GM12878 (cell line): ENCODE measurements at regions not wholly inside any gene's neighbourhood (a gene's known extent, or its start where the extent isn't known, plus 50 kb on each side); places are given as distances from the start of the nearest gene placed in this dataset.

Experiments
- ATAC-seq: fragments of 200-7000 bp; cut with Tn5 transposase; 3 replicates; pipeline ENCODE4 v1.9.1; 2020; ENCODE audit warnings: mild to moderate bottlenecking, moderate library complexity
- BruUV-seq: library from RNA; stranded (reverse); fragments of 400-500 nt; replicated peaks from 2 replicates; lab custom pipeline; 2021; lab: Mats Ljungman, UMichigan
- CTCF ChIA-PET: fragments of 300-600 bp; sonication (Branson Sonifier 250); formaldehyde crosslinking; extraction: SDS; loops from one replicate; lab custom pipeline; 2021; ENCODE audit warnings: inconsistent platforms; lab: Yijun Ruan, JAX
- POLR2A ChIA-PET: fragments of 350-600 bp; formaldehyde crosslinking; extraction: SDS; loops from one replicate; lab custom pipeline; 2021; ENCODE audit warnings: inconsistent platforms; lab: Charles Lee
- RAD21 ChIA-PET: fragments of 300-600 bp; sonication (Branson Sonifier 250); formaldehyde crosslinking; loops from one replicate; lab custom pipeline; 2023; ENCODE audit warnings: antibody characterized with exemption; ENCODE audit not compliant: unreplicated experiment; lab: Charles Lee
- SMC1A ChIA-PET: fragments of 300-600 bp; sonication (Branson Sonifier 250); formaldehyde crosslinking; loops from one replicate; lab custom pipeline; 2023; ENCODE audit not compliant: unreplicated experiment, uncharacterized antibody; lab: Charles Lee
- DNase-seq: peaks from one replicate; pipeline ENCODE4 v3.0.0-alpha.2; 2011; ENCODE audit warnings: low read depth, low spot score
- FAIRE-seq: peaks from 3 replicates; lab custom pipeline; 2011; peaks lifted over from hg19 to GRCh38; lab: Jason Lieb, UNC
- H2AFZ ChIP-seq: 2 replicates; pipeline ENCODE4 v1.6.0; 2011; ENCODE audit warnings: low read depth, low read length, control low read depth; ENCODE audit not compliant: control insufficient read depth
- H3K27ac ChIP-seq: 2 replicates; pipeline ENCODE4 v1.5.1; 2011; ENCODE audit warnings: control low read depth; ENCODE audit not compliant: control insufficient read depth, insufficient read depth
- H3K27me3 ChIP-seq, 2 experiments: replicated peaks in 1 of 2; 2 replicates each; pipeline versions ENCODE4 v1.6.0 to v1.6.1; 2011; ENCODE audit warnings: low read length in 1 of 2; ENCODE audit not compliant: control insufficient read depth in 2 of 2, insufficient read depth in 2 of 2
- H3K36me3 ChIP-seq, 2 experiments: 2 replicates each; pipeline ENCODE4 v1.5.1; 2011; ENCODE audit warnings: low read length in 1 of 2; ENCODE audit not compliant: control insufficient read depth in 2 of 2, insufficient read depth in 2 of 2
- H3K4me1 ChIP-seq: 2 replicates; pipeline ENCODE4 v1.6.1; 2011; ENCODE audit warnings: mild to moderate bottlenecking, low read length, moderate library complexity, mixed read lengths; ENCODE audit not compliant: control insufficient read depth, insufficient read depth
- H3K4me2 ChIP-seq: 2 replicates; pipeline ENCODE4 v1.6.0; 2011; ENCODE audit warnings: control low read depth; ENCODE audit not compliant: control insufficient read depth, insufficient read depth
- H3K4me3 ChIP-seq: fragments of 200-600 bp; sonication (generic); 2 replicates; pipeline ENCODE4 v1.5.1; 2016
- H3K79me2 ChIP-seq: 2 replicates; pipeline ENCODE4 v1.6.0; 2011; ENCODE audit warnings: low read length; ENCODE audit not compliant: control insufficient read depth, insufficient read depth
- H3K9ac ChIP-seq: 2 replicates; pipeline ENCODE4 v1.8.0; 2011; ENCODE audit warnings: low read length, control low read depth, mixed read lengths; ENCODE audit not compliant: control insufficient read depth, insufficient read depth
- H3K9me3 ChIP-seq: replicated peaks from 3 replicates; pipeline ENCODE4 v1.5.1; 2011; ENCODE audit warnings: mild to moderate bottlenecking, low read length; ENCODE audit not compliant: control insufficient read depth, insufficient read depth
- H4K20me1 ChIP-seq: 2 replicates; pipeline ENCODE4 v1.6.0; 2011; ENCODE audit not compliant: control insufficient read depth, insufficient read depth
- ATF2 ChIP-seq: IDR thresholded peaks from 2 replicates; pipeline ENCODE4 v1.6.1; 2012; ENCODE audit warnings: low read length, inconsistent platforms
- EZH2 ChIP-seq: IDR thresholded peaks from 2 replicates; pipeline ENCODE4 v1.6.1; 2012; ENCODE audit warnings: low read depth, mild to moderate bottlenecking, control low read depth, inconsistent platforms, low read length, borderline replicate concordance; ENCODE audit not compliant: control insufficient read depth
- NKRF ChIP-seq: fragments of 450-650 bp; conservative IDR thresholded peaks from 2 replicates; pipeline ENCODE4 v1.6.1; 2017; ENCODE audit warnings: mild to moderate bottlenecking, moderate library complexity
- ZNF24 ChIP-seq: fragments of 450-650 bp; IDR thresholded peaks from 2 replicates; pipeline ENCODE4 v1.6.1; 2017; ENCODE audit warnings: antibody characterized with exemption, mild to moderate bottlenecking
- ZNF592 ChIP-seq: fragments of 450-650 bp; IDR thresholded peaks from 2 replicates; pipeline ENCODE4 v1.6.1; 2017; ENCODE audit warnings: mild to moderate bottlenecking, moderate library complexity
- WGBS: methylation state at CpG from one replicate; pipeline ENCODE4 v1.1.6; 2016; ENCODE audit warnings: low lambda C conversion rate; ENCODE audit not compliant: insufficient replicate concordance, insufficient coverage; ENCODE audit errors: missing lambda C conversion rate; 5-methylcytosine and 5-hydroxymethylcytosine counted together
- in situ Hi-C: fragments of 300-500 bp; cut with MboI; formaldehyde crosslinking; loops from 9 replicates; pipeline ENCODE4 v1.14.3; 2018; ENCODE audit warnings: mixed read lengths
- intact Hi-C: fragments of 100-400 bp; cut with micrococcal nuclease; formaldehyde crosslinking; loops from one replicate; pipeline ENCODE4 v1.14.2; 2022; ENCODE audit not compliant: unreplicated experiment

- no peak overlapping the region for H3K4me2 ChIP-seq
- peaks cover 0 to 3% of the 10 kb centered on the region in 2 experiments; a peak in 1 of 4 replicates for H3K27me3 ChIP-seq
- FAIRE-seq (no peak), DNase-seq (no peak), ATAC-seq (no peak)
- no peak overlapping the region for H3K4me3 ChIP-seq
- RAD21 ChIA-PET: no interaction called here
- no peak overlapping the region for H3K27ac ChIP-seq
- no peaks in the 10 kb centered on the region for H3K79me2 ChIP-seq
- CTCF ChIA-PET: interaction anchor here (1.0 kb wide), 1 partner anchor 12 kb away, joined by 3 read pairs; no protein-coding TSS in a partner anchor
- H4K20me1 ChIP-seq: no peaks in the 10 kb centered on the region
- no TSS peak for BruUV-seq
- no peaks in the 10 kb centered on the region for H3K36me3 ChIP-seq
- SMC1A ChIA-PET: interaction anchor here (0.7 kb wide), 1 partner anchor 518 kb away, joined by 3 read pairs; no protein-coding TSS in a partner anchor
- intact Hi-C loops: no loop called here
- no peak for TF ChIP-seq ZNF592
- TF ChIP-seq ZNF24: no peak
- no peak for TF ChIP-seq NKRF
- TF ChIP-seq ATF2: no peak
- no peak for TF ChIP-seq EZH2
- 30% methylated on average over 5 of the region's 5 CpGs for WGBS
- H2AFZ ChIP-seq: no peak overlapping the region
- POLR2A ChIA-PET: no interaction called here
- no peaks in the 10 kb centered on the region for H3K4me1 ChIP-seq
- no peak overlapping the region for H3K9ac ChIP-seq
- in situ Hi-C loops: no loop called here
- no peaks in the 10 kb centered on the region for H3K9me3 ChIP-seq
Measured at GRCh38 chr2:188119112-188119838, 172.4 kb upstream of the GULP1 start.
